ENCODE measurements at regions not wholly inside any gene's neighbourhood (a gene's known extent, or its start where the extent isn't known, plus 50 kb on each side); places are given as distances from the start of the nearest gene placed in this dataset.

DNA sequence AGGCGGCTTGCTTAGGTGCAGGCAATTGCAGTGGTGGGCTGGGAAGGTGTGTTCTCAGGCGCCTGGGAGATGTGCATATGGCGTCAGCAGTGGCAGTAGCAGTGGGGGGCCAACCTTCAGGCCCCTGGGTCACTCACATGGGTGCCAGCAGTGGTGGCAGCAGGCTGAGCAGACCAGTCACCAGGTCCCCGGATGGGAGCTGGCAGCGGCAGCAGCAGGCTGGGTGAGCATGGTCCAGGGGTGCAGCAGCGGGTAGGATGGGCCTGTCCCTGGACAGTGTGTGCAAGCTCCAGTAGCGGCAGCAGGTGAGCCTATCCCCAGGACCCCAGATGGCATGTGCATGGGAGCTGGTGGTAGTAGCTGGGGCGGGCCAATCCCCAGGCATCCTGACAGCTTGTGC is 108.5 kb upstream of the TMEM260 start:
- H3K27me3 ChIP-seq (ENCODE audit: control insufficient read depth in 2 of 2, insufficient read depth in 2 of 2, low read length in 2 of 2), result no peaks in the 10 kb centered on the region
- ChIA-PET CTCF (no interaction called here), POLR2A (no interaction called here)
- DNase-seq, result no peak
- peak; percentile 32 for ATAC-seq
- H3K36me3 ChIP-seq (ENCODE audit: control insufficient read depth in 2 of 3, insufficient read depth in 3 of 3, low read length in 3 of 3), result no peaks in the 10 kb centered on the region
- intact Hi-C loops (cut with micrococcal nuclease), result loop anchor here in 1 of 2 donors (5.0 to 10.0 kb wide), 2 partner anchors 626 to 1384 kb away; no protein-coding TSS in a partner anchor
- Mint-ChIP-seq H3K36me3 (no peaks in the 10 kb centered on the region), H3K27me3 (peaks cover 0 to 30% (median 12%) of the 10 kb centered on the region in 5 donors), H3K4me3 (no peak overlapping the region), H3K27ac (no peak overlapping the region), H3K9me3 (peaks cover 0 to 4% (median 0%) of the 10 kb centered on the region in 11 donors), H3K4me1 (no peaks in the 10 kb centered on the region)
- no peaks in the 10 kb centered on the region for H3K4me1 ChIP-seq (ENCODE audit: control insufficient read depth in 2 of 2, insufficient read depth in 2 of 2, low read length in 2 of 2)
- no peak overlapping the region for H3K27ac ChIP-seq (ENCODE audit: low read depth, low read length)
- no peak overlapping the region for H3K4me3 ChIP-seq (ENCODE audit: low read length)
- no peaks in the 10 kb centered on the region for H3K9me3 ChIP-seq (ENCODE audit: control insufficient read depth in 2 of 3, low read length in 3 of 3)

DNA sequence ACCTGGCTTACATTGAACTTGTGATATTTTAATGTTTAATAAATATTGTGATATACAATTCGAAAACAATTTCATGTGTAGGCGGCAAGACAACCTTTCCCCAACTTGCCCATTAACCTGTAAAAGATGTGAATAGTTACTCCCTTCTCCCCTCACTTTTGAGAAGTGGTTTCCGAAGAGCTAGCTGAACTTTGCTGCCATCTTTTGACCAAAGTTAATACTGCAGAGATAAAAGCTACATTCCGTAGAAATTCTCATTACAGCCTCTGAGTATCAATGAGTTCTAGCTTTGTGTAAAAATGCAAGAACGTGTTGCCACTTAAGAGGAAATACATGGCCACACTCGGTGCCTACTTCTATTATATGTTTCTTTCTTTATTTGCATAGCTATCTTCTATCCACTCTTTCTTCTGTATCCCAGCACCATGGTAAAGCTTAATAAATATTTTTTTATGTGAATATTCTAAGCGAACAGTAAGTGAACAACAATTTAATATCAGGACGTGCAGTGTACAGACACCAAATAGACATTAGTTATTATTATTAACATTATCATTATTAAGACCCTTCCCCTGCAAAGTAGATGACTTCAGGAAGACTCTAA is 105.1 kb upstream of the TMEM260 start:
- no peaks in the 10 kb centered on the region for H3K27me3 ChIP-seq (ENCODE audit: control insufficient read depth in 2 of 2, insufficient read depth in 2 of 2, low read length in 2 of 2)
- H3K9me3 Mint-ChIP-seq, result peaks cover 0 to 2% (median 0%) of the 10 kb centered on the region in 11 donors
- no peaks in the 10 kb centered on the region for H3K4me1 Mint-ChIP-seq
- H3K27ac ChIP-seq (ENCODE audit: low read depth, low read length), result no peak overlapping the region
- intact Hi-C loops (cut with micrococcal nuclease), result loop anchor here (1.0 to 10.0 kb wide), 11 partner anchors 134 to 1387 kb away; partner anchors contain the start of gene FBXO34 (in 1 of the 2)
- H3K36me3 Mint-ChIP-seq, result no peaks in the 10 kb centered on the region
- H3K36me3 ChIP-seq (ENCODE audit: control insufficient read depth in 2 of 3, insufficient read depth in 3 of 3, low read length in 3 of 3), result no peaks in the 10 kb centered on the region
- no peak overlapping the region for H3K4me3 Mint-ChIP-seq
- H3K4me1 ChIP-seq (ENCODE audit: control insufficient read depth in 2 of 2, insufficient read depth in 2 of 2, low read length in 2 of 2), result no peaks in the 10 kb centered on the region
- CTCF ChIA-PET, result interaction anchor here (0.6 to 2.4 kb wide), 14 partner anchors 9 to 1668 kb away, joined by 3 to 27 read pairs (median 4); no protein-coding TSS in a partner anchor
- ATAC-seq, result peak; percentile 63
- H3K27ac Mint-ChIP-seq, result no peak overlapping the region
- DNase-seq, result peak in 5 of 9 donors; percentile 32 to 51 (median 43)
- no peaks in the 10 kb centered on the region for H3K9me3 ChIP-seq (ENCODE audit: control insufficient read depth in 2 of 3, low read length in 3 of 3)
- POLR2A ChIA-PET, result no interaction called here
- no peak overlapping the region for H3K4me3 ChIP-seq (ENCODE audit: low read length)
- H3K27me3 Mint-ChIP-seq, result peaks cover 0 to 23% (median 12%) of the 10 kb centered on the region in 5 donors

DNA sequence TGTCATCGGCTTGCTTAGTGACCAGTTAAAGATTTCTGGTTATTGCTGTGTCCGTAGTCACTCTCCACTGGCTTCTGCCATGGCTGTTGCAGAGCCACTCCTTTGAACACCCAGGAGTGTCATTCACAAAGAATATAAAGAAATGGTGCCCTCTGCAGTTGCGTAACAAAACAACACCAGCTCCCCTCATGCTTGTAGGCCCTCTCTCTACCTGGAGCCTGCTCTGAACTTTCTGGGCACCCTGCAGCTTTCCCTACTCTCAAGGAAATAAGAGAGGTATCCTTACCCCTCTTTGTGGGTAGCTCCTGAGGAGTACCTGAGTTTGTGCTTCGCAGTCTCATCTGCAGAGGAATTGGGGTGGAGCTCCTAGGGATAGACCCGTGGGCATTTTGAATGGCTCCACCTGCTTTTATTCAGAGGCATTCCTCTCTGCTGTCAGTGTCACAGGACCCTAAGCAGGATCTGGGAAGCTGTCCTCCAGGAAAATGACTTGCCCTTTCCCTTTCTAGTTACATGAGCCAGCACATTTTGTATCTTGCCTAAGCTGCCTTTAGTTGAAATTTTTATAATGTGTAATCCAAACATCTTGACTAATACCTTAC is 97.2 kb upstream of the TMEM260 start:
- CTCF ChIA-PET, result interaction anchor here (0.7 kb wide), 1 partner anchor 1916 kb away, joined by 4 read pairs; no protein-coding TSS in a partner anchor
- H3K27ac Mint-ChIP-seq, result no peak overlapping the region
- DNase-seq, result no peak
- Histone ChIP-seq H3K4me3 (ENCODE audit: low read length) (no peak overlapping the region), H3K36me3 (ENCODE audit: control insufficient read depth in 2 of 3, insufficient read depth in 3 of 3, low read length in 3 of 3) (no peaks in the 10 kb centered on the region), H3K9me3 (ENCODE audit: control insufficient read depth in 2 of 3, low read length in 3 of 3) (no peaks in the 10 kb centered on the region), H3K27ac (ENCODE audit: low read depth, low read length) (no peak overlapping the region), H3K4me1 (ENCODE audit: control insufficient read depth in 2 of 2, insufficient read depth in 2 of 2, low read length in 2 of 2) (no peaks in the 10 kb centered on the region), H3K27me3 (ENCODE audit: control insufficient read depth in 2 of 2, insufficient read depth in 2 of 2, low read length in 2 of 2) (no peaks in the 10 kb centered on the region)
- H3K27me3 Mint-ChIP-seq, result peaks cover 6 to 18% (median 17%) of the 10 kb centered on the region in 5 donors
- H3K36me3 Mint-ChIP-seq, result no peaks in the 10 kb centered on the region
- POLR2A ChIA-PET, result no interaction called here
- H3K4me1 Mint-ChIP-seq, result no peaks in the 10 kb centered on the region
- intact Hi-C loops (cut with micrococcal nuclease), result no loop called here
- H3K9me3 Mint-ChIP-seq, result no peaks in the 10 kb centered on the region
- ATAC-seq, result no peak
- no peak overlapping the region for H3K4me3 Mint-ChIP-seq

DNA sequence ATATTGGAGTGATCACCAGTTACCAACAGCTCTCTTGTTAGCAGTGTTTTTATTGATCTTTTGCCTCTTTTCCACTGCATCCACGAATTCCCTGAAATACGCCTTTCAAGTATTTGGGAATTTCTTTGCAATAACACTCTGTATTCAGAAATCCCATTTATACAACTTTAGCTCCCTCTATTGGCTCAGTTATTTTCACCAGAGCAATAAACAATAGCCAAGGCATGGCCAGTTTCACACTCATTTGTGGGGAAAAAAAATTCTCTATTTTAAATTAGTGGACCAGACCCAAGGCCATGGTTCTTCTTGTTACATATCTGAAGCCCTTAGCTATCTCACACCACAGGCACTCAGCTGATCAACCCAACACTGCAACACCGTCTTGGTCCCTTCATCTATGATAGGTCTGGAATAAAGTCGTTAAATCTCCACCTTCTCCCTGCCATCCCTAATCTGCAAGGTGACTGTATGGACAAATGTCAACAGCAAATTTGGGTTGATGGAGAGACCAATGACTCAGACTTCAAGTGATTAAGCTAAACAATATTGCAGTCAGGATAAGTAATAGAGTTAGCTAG is 92.4 kb upstream of the TMEM260 start:
- Histone ChIP-seq H3K27ac (ENCODE audit: low read depth, low read length) (no peak overlapping the region), H3K27me3 (ENCODE audit: control insufficient read depth in 2 of 2, insufficient read depth in 2 of 2, low read length in 2 of 2) (no peaks in the 10 kb centered on the region), H3K4me1 (ENCODE audit: control insufficient read depth in 2 of 2, insufficient read depth in 2 of 2, low read length in 2 of 2) (no peaks in the 10 kb centered on the region), H3K36me3 (ENCODE audit: control insufficient read depth in 2 of 3, insufficient read depth in 3 of 3, low read length in 3 of 3) (no peaks in the 10 kb centered on the region), H3K9me3 (ENCODE audit: control insufficient read depth in 2 of 3, low read length in 3 of 3) (no peaks in the 10 kb centered on the region), H3K4me3 (ENCODE audit: low read length) (no peak overlapping the region)
- H3K27me3 Mint-ChIP-seq, result peaks cover 1 to 14% (median 3%) of the 10 kb centered on the region in 5 donors
- no peak overlapping the region for H3K4me3 Mint-ChIP-seq
- peaks cover 0 to 12% (median 10%) of the 10 kb centered on the region in 7 donors for H3K4me1 Mint-ChIP-seq
- H3K36me3 Mint-ChIP-seq, result no peaks in the 10 kb centered on the region
- ChIA-PET POLR2A (no interaction called here), CTCF (interaction anchor here (0.7 to 1.0 kb wide), 3 partner anchors 830 to 892 kb away, joined by 3 to 4 read pairs (median 3); no protein-coding TSS in a partner anchor)
- no peak overlapping the region for H3K27ac Mint-ChIP-seq
- intact Hi-C loops (cut with micrococcal nuclease), result no loop called here
- ATAC-seq, result no peak
- H3K9me3 Mint-ChIP-seq, result no peaks in the 10 kb centered on the region
- no peak for DNase-seq

DNA sequence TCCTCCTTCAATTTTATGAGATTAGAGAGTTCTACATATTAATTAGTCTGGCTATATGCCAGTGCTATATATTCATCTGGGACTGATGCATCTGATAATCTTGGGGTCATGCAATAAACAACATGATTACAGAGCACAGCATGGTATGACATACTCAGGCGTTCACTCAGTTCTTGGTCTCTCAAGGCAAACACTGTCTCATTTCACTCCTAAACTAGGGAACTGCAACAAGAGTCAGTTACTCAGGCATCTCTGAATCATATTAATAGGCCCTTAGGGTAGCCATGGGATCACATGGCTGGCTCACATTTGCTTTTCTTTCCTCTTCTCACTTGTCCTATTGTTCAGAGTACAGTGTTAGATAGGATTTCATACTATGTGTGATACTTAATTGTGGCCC is 91.8 kb upstream of the TMEM260 start:
- Mint-ChIP-seq H3K36me3 (no peaks in the 10 kb centered on the region), H3K4me3 (no peak overlapping the region), H3K9me3 (no peaks in the 10 kb centered on the region), H3K4me1 (peaks cover 0 to 13% (median 10%) of the 10 kb centered on the region in 7 donors), H3K27ac (no peak overlapping the region), H3K27me3 (peaks cover 0 to 9% (median 2%) of the 10 kb centered on the region in 5 donors)
- DNase-seq, result no peak
- Histone ChIP-seq H3K4me1 (ENCODE audit: control insufficient read depth in 2 of 2, insufficient read depth in 2 of 2, low read length in 2 of 2) (no peaks in the 10 kb centered on the region), H3K27me3 (ENCODE audit: control insufficient read depth in 2 of 2, insufficient read depth in 2 of 2, low read length in 2 of 2) (no peaks in the 10 kb centered on the region), H3K9me3 (ENCODE audit: control insufficient read depth in 2 of 3, low read length in 3 of 3) (no peaks in the 10 kb centered on the region), H3K36me3 (ENCODE audit: control insufficient read depth in 2 of 3, insufficient read depth in 3 of 3, low read length in 3 of 3) (no peaks in the 10 kb centered on the region), H3K4me3 (ENCODE audit: low read length) (no peak overlapping the region), H3K27ac (ENCODE audit: low read depth, low read length) (no peak overlapping the region)
- intact Hi-C loops (cut with micrococcal nuclease), result no loop called here
- no peak for ATAC-seq
- ChIA-PET POLR2A (no interaction called here), CTCF (interaction anchor here (0.6 to 1.0 kb wide), 2 partner anchors 25 to 829 kb away, joined by 3 read pairs; no protein-coding TSS in a partner anchor)

DNA sequence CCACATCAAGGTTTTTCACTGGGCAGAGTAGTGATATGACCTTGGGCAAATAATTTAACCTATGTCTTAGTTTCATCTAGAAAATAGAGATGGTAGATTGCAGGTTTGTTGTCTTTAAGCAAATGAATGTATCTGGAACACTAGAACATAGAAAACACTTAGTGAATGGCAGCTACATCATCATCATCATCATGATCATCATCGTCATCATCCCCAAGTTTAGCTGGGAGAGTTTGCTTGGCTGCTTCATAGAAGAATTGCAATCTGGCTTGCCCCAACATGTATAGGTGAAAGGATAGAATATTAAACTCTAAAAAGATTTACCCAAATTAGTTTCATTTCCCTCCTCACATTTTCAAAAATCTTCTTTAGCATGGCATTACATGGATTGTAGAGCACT is 91.3 kb upstream of the TMEM260 start:
- intact Hi-C loops (cut with micrococcal nuclease), result no loop called here
- H3K36me3 ChIP-seq (ENCODE audit: control insufficient read depth in 2 of 3, insufficient read depth in 3 of 3, low read length in 3 of 3), result no peaks in the 10 kb centered on the region
- H3K9me3 ChIP-seq (ENCODE audit: control insufficient read depth in 2 of 3, low read length in 3 of 3), result no peaks in the 10 kb centered on the region
- Mint-ChIP-seq H3K4me1 (peaks cover 0 to 13% (median 10%) of the 10 kb centered on the region in 7 donors), H3K9me3 (no peaks in the 10 kb centered on the region), H3K36me3 (no peaks in the 10 kb centered on the region), H3K27ac (no peak overlapping the region), H3K4me3 (no peak overlapping the region), H3K27me3 (peaks cover 0 to 7% (median 2%) of the 10 kb centered on the region in 5 donors)
- ChIA-PET POLR2A (no interaction called here), CTCF (interaction anchor here (0.6 kb wide), 2 partner anchors 25 to 729 kb away, joined by 3 read pairs; no protein-coding TSS in a partner anchor)
- no peaks in the 10 kb centered on the region for H3K4me1 ChIP-seq (ENCODE audit: control insufficient read depth in 2 of 2, insufficient read depth in 2 of 2, low read length in 2 of 2)
- DNase-seq, result no peak
- no peak for ATAC-seq
- no peaks in the 10 kb centered on the region for H3K27me3 ChIP-seq (ENCODE audit: control insufficient read depth in 2 of 2, insufficient read depth in 2 of 2, low read length in 2 of 2)
- no peak overlapping the region for H3K4me3 ChIP-seq (ENCODE audit: low read length)
- H3K27ac ChIP-seq (ENCODE audit: low read depth, low read length), result no peak overlapping the region
